ENCODE measurements at regions not wholly inside any gene's neighbourhood (a gene's known extent, or its start where the extent isn't known, plus 50 kb on each side); places are given as distances from the start of the nearest gene placed in this dataset.

GRCh38 chr10:111206521-111206920 lies 129.7 kb downstream of the ADRA2A start:
- TF ChIP-seq CTCF (IDR thresholded peaks at IDR 0.05 in 8 of 11, conservative IDR thresholded peaks at IDR 0.05 in 3 of 11), result no peak
- no peak for TF ChIP-seq POLR2A (IDR thresholded peaks at IDR 0.05)

All from spleen (tissue), 7 donors.